ENCODE measurements at regions not wholly inside any gene's neighbourhood (a gene's known extent, or its start where the extent isn't known, plus 50 kb on each side); places are given as distances from the start of the nearest gene placed in this dataset.

DNA sequence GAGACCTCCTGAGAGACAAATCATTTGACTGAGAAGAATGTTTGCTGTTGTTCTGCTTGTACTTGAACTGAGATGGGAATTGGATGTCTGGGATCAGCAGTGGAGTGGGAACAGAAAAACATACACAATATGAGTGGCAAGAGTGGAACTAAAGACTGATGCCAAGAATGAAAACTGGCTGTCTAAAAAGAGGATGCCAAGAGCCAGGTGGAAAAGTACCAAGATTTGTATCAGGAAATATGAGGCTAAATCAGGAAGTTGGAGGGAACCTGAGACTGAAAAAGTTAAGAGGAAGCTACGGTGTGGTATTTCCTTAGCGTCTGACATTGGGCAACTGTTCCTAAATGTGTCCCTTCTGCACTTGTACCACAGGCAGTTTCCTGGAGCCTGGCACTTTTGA is 440.9 kb upstream of the CELF4 start:
- TF ChIP-seq, protein P1, sequence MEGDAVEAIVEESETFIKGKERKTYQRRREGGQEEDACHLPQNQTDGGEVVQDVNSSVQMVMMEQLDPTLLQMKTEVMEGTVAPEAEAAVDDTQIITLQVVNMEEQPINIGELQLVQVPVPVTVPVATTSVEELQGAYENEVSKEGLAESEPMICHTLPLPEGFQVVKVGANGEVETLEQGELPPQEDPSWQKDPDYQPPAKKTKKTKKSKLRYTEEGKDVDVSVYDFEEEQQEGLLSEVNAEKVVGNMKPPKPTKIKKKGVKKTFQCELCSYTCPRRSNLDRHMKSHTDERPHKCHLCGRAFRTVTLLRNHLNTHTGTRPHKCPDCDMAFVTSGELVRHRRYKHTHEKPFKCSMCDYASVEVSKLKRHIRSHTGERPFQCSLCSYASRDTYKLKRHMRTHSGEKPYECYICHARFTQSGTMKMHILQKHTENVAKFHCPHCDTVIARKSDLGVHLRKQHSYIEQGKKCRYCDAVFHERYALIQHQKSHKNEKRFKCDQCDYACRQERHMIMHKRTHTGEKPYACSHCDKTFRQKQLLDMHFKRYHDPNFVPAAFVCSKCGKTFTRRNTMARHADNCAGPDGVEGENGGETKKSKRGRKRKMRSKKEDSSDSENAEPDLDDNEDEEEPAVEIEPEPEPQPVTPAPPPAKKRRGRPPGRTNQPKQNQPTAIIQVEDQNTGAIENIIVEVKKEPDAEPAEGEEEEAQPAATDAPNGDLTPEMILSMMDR (IDR thresholded peaks at IDR 0.05; ENCODE audit: insufficient read depth, low read length, poor library complexity, severe bottlenecking): no peak
- TF ChIP-seq EZH2phosphoT487 (conservative IDR thresholded peaks at IDR 0.05; ENCODE audit: low read length): no peak

Measured in SU-DHL-6 (cell line).